Keratinocyte (primary cell): ENCODE measurements at regions not wholly inside any gene's neighbourhood (a gene's known extent, or its start where the extent isn't known, plus 50 kb on each side); places are given as distances from the start of the nearest gene placed in this dataset.

ENCODE experiments used
- DNase-seq: peaks from one replicate; pipeline ENCODE4 v3.0.0-alpha.2; 2011; ENCODE audit warnings: low read depth, missing footprints, low spot score
- FAIRE-seq: peaks from 2 replicates; lab custom pipeline; 2011; peaks lifted over from hg19 to GRCh38; lab: Jason Lieb, UNC
- H2AFZ ChIP-seq: 2 replicates; pipeline ENCODE4 v1.6.0; 2012; ENCODE audit warnings: low read length, control low read depth, inconsistent platforms; ENCODE audit not compliant: control insufficient read depth
- H3K27ac ChIP-seq: 2 replicates; pipeline ENCODE4 v1.5.1; 2011; ENCODE audit warnings: low read length; ENCODE audit not compliant: control insufficient read depth, insufficient read depth
- H3K27me3 ChIP-seq: 3 replicates; pipeline ENCODE4 v1.6.0; 2011; ENCODE audit warnings: low read length; ENCODE audit not compliant: control insufficient read depth, insufficient read depth; ENCODE audit errors: extremely low read depth
- H3K36me3 ChIP-seq, 2 experiments: 2 replicates in 1 of 2; 3 replicates in 1 of 2; pipeline ENCODE4 v1.5.1; 2011; ENCODE audit warnings: low read length in 2 of 2, mild to moderate bottlenecking in 1 of 2; ENCODE audit not compliant: control insufficient read depth in 2 of 2, insufficient read depth in 2 of 2; ENCODE audit errors: extremely low read depth in 1 of 2
- H3K4me1 ChIP-seq: 3 replicates; pipeline ENCODE4 v1.5.1; 2011; ENCODE audit warnings: low read length; ENCODE audit not compliant: control insufficient read depth, insufficient read depth; ENCODE audit errors: extremely low read depth
- H3K4me2 ChIP-seq: 3 replicates; pipeline ENCODE4 v1.6.0; 2011; ENCODE audit warnings: low read depth, low read length; ENCODE audit not compliant: control insufficient read depth, insufficient read depth; ENCODE audit errors: extremely low read depth
- H3K4me3 ChIP-seq, 3 experiments: fragments of 200-600 bp in 1 of 3; sonication (generic) in 1 of 3; 2 replicates in 2 of 3; 3 replicates in 1 of 3; pipeline ENCODE4 v1.5.1; 2011 to 2016; ENCODE audit warnings: low read length in 3 of 3, mild to moderate bottlenecking in 3 of 3, control low read depth in 2 of 3, inconsistent platforms in 1 of 3, low read depth in 1 of 3, mixed read lengths in 1 of 3, mixed run types in 1 of 3, moderate library complexity in 1 of 3; ENCODE audit not compliant: control insufficient read depth in 2 of 3, insufficient read depth in 2 of 3; ENCODE audit errors: extremely low read depth in 1 of 3
- H3K79me2 ChIP-seq: 2 replicates; pipeline ENCODE4 v1.6.0; 2012; ENCODE audit warnings: low read length; ENCODE audit not compliant: control insufficient read depth, insufficient read depth
- H3K9ac ChIP-seq: 3 replicates; pipeline ENCODE4 v1.6.0; 2011; ENCODE audit warnings: low read length; ENCODE audit not compliant: control insufficient read depth, insufficient read depth; ENCODE audit errors: extremely low read depth
- H3K9me1 ChIP-seq: 3 replicates; pipeline ENCODE4 v1.6.0; 2011; ENCODE audit warnings: low read length; ENCODE audit not compliant: control insufficient read depth, insufficient read depth; ENCODE audit errors: extremely low read depth
- H3K9me3 ChIP-seq: 2 replicates; pipeline ENCODE4 v1.5.1; 2012; ENCODE audit warnings: low read depth, low read length; ENCODE audit not compliant: control insufficient read depth
- H4K20me1 ChIP-seq: 3 replicates; pipeline ENCODE4 v1.6.0; 2011; ENCODE audit warnings: low read length; ENCODE audit not compliant: control insufficient read depth, insufficient read depth; ENCODE audit errors: extremely low read depth
- CTCF ChIP-seq, 3 experiments: IDR thresholded peaks in 1 of 3; conservative IDR thresholded peaks in 1 of 3; optimal IDR thresholded peaks in 1 of 3; 2 replicates in 2 of 3; 3 replicates in 1 of 3; pipeline versions ENCODE3 to v1.5.1; 2011; ENCODE audit warnings: low read length in 3 of 3, mild to moderate bottlenecking in 3 of 3, moderate library complexity in 2 of 3, control low read depth in 1 of 3, inconsistent platforms in 1 of 3; ENCODE audit not compliant: insufficient read depth in 2 of 3; ENCODE audit errors: extremely low read depth in 1 of 3
- EZH2 ChIP-seq: IDR thresholded peaks from one replicate; pipeline ENCODE4 v1.6.1; 2012; ENCODE audit warnings: inconsistent platforms, mild to moderate bottlenecking, low read length, moderate library complexity
- dilution Hi-C: fragments of 300-500 bp; cut with MboI; formaldehyde crosslinking; loops from one replicate; pipeline ENCODE4 v1.7.0; 2020; ENCODE audit warnings: low sequenced_read_pairs; ENCODE audit not compliant: extremely low pct_ligation_motif_present

DNA sequence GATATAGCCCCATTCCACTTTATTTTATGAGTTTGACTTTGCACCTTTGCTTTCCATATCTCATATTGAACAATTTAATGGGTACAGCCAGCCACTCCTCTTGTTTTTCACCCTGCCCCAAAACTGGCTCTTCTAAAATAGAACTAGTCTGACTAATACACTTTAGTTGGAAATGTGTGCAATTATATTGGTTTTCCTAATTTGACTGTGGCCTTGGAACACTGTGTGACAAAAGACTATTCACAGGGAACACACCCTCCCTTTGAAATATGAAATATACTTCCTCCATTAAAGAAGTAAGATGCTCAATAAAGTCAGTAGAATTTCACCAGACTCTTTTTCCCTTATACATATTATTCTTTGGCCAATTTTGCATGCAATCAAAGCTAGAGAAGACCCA, 218.6 kb upstream of the DCN start:
- dilution Hi-C loops: no loop called here
- no peaks in the 10 kb centered on the region for H3K79me2 ChIP-seq
- no peak for FAIRE-seq

GRCh38 chr12:91400271-91400670, 217.7 kb upstream of the DCN start:
- H4K20me1 ChIP-seq: no peaks in the 10 kb centered on the region
- H3K27ac ChIP-seq: no peak overlapping the region
- no peak overlapping the region for H3K9ac ChIP-seq
- H3K79me2 ChIP-seq: no peaks in the 10 kb centered on the region
- no peaks in the 10 kb centered on the region for H3K36me3 ChIP-seq
- H3K4me1 ChIP-seq: no peaks in the 10 kb centered on the region
- no peaks in the 10 kb centered on the region for H3K27me3 ChIP-seq
- DNase-seq (no peak), FAIRE-seq (no peak)
- no peak for TF ChIP-seq CTCF (optimal IDR thresholded peaks at IDR 0.05 in 1 of 3, IDR thresholded peaks at IDR 0.05 in 1 of 3, conservative IDR thresholded peaks at IDR 0.05 in 1 of 3; ENCODE audit: extremely low read depth in 1 of 3, insufficient read depth in 2 of 3, low read length in 3 of 3)
- no peak for TF ChIP-seq EZH2
- no peak overlapping the region for H2AFZ ChIP-seq
- H3K9me1 ChIP-seq: no peaks in the 10 kb centered on the region
- dilution Hi-C loops: no loop called here
- H3K4me3 ChIP-seq: no peak overlapping the region
- H3K9me3 ChIP-seq: no peaks in the 10 kb centered on the region
- H3K4me2 ChIP-seq: no peak overlapping the region

More for the DNA sequence above, 218.6 kb upstream of the DCN start:
- no peak overlapping the region for H2AFZ ChIP-seq
- no peaks in the 10 kb centered on the region for H3K9me1 ChIP-seq
- no peak overlapping the region for H3K4me2 ChIP-seq
- no peak for DNase-seq
- TF ChIP-seq EZH2: no peak
- TF ChIP-seq CTCF (optimal IDR thresholded peaks at IDR 0.05 in 1 of 3, IDR thresholded peaks at IDR 0.05 in 1 of 3, conservative IDR thresholded peaks at IDR 0.05 in 1 of 3; ENCODE audit: extremely low read depth in 1 of 3, insufficient read depth in 2 of 3, low read length in 3 of 3): no peak
- H3K36me3 ChIP-seq: no peaks in the 10 kb centered on the region
- no peak overlapping the region for H3K27ac ChIP-seq
- no peak overlapping the region for H3K9ac ChIP-seq
- H3K4me1 ChIP-seq: peaks cover under 1% of the 10 kb centered on the region
- no peaks in the 10 kb centered on the region for H3K27me3 ChIP-seq
- H3K4me3 ChIP-seq: no peak overlapping the region
- H4K20me1 ChIP-seq: no peaks in the 10 kb centered on the region
- H3K9me3 ChIP-seq: no peaks in the 10 kb centered on the region
